ENCODE measurements at regions not wholly inside any gene's neighbourhood (a gene's known extent, or its start where the extent isn't known, plus 50 kb on each side); places are given as distances from the start of the nearest gene placed in this dataset.

GRCh38 chr7:27398851-27399250 lies 156.2 kb downstream of the EVX1 start:
- H3K4me3 ChIP-seq (ENCODE audit: low read depth, low read length), result no peak overlapping the region
- in situ Hi-C loops (cut with HindIII; ENCODE audit: low sequenced_read_pairs), result no loop called here
- TF ChIP-seq CTCF (IDR thresholded peaks at IDR 0.05; ENCODE audit: low read depth, low read length, missing control alignments), result no peak

GRCh38 chr7:27399791-27400567 lies 157.4 kb downstream of the EVX1 start:
- no peak overlapping the region for H3K4me3 ChIP-seq (ENCODE audit: low read depth, low read length)
- in situ Hi-C loops (cut with HindIII; ENCODE audit: low sequenced_read_pairs), result no loop called here
- DNase-seq (ENCODE audit: low read depth), result no peak
- no peak for TF ChIP-seq CTCF (IDR thresholded peaks at IDR 0.05; ENCODE audit: low read depth, low read length, missing control alignments)

More at GRCh38 chr7:27398851-27399250, 156.2 kb downstream of the EVX1 start:
- DNase-seq (ENCODE audit: low read depth), result no peak

GRCh38 chr7:27405780-27406179 lies 163.2 kb downstream of the EVX1 start:
- in situ Hi-C loops (cut with HindIII; ENCODE audit: low sequenced_read_pairs), result no loop called here
- H3K4me3 ChIP-seq (ENCODE audit: low read depth, low read length), result no peak overlapping the region
- TF ChIP-seq CTCF (IDR thresholded peaks at IDR 0.05; ENCODE audit: low read depth, low read length, missing control alignments), result no peak
- DNase-seq (ENCODE audit: low read depth), result no peak

GRCh38 chr7:27409311-27409710 lies 166.7 kb downstream of the EVX1 start:
- TF ChIP-seq CTCF (IDR thresholded peaks at IDR 0.05; ENCODE audit: low read depth, low read length, missing control alignments), result no peak
- in situ Hi-C loops (cut with HindIII; ENCODE audit: low sequenced_read_pairs), result no loop called here
- DNase-seq (ENCODE audit: low read depth), result no peak

GRCh38 chr7:27409776-27410175 lies 167.2 kb downstream of the EVX1 start:
- no peak overlapping the region for H3K4me3 ChIP-seq (ENCODE audit: low read depth, low read length)

More at GRCh38 chr7:27409311-27409710, 166.7 kb downstream of the EVX1 start:
- no peak overlapping the region for H3K4me3 ChIP-seq (ENCODE audit: low read depth, low read length)

GRCh38 chr7:27410812-27411544 lies 168.4 kb downstream of the EVX1 start:
- in situ Hi-C loops (cut with HindIII; ENCODE audit: low sequenced_read_pairs), result no loop called here
- H3K4me3 ChIP-seq (ENCODE audit: low read depth, low read length), result no peak overlapping the region
- DNase-seq (ENCODE audit: low read depth), result no peak
- no peak for TF ChIP-seq CTCF (IDR thresholded peaks at IDR 0.05; ENCODE audit: low read depth, low read length, missing control alignments)

More at GRCh38 chr7:27409776-27410175, 167.2 kb downstream of the EVX1 start:
- TF ChIP-seq CTCF (IDR thresholded peaks at IDR 0.05; ENCODE audit: low read depth, low read length, missing control alignments), result no peak
- no peak for DNase-seq (ENCODE audit: low read depth)
- in situ Hi-C loops (cut with HindIII; ENCODE audit: low sequenced_read_pairs), result no loop called here

All from astrocyte of the cerebellum (primary cell).